MM.1S (cell line): ENCODE measurements at regions not wholly inside any gene's neighbourhood (a gene's known extent, or its start where the extent isn't known, plus 50 kb on each side); places are given as distances from the start of the nearest gene placed in this dataset.
"Not testable (repeated sequence)": the region's sequence is repeated elsewhere in the genome, so short reads cannot be mapped to it uniquely, and the experiment has no call there.

ENCODE experiments used
- DNase-seq: peaks from one replicate; pipeline ENCODE4 v3.0.0-alpha.2; 2015
- H2AFZ ChIP-seq: fragments of 300-600 bp; sonication (generic); 2 replicates; pipeline ENCODE4 v1.6.0; 2016; ENCODE audit warnings: antibody characterized with exemption, low read length
- H3F3A ChIP-seq: fragments of 300-600 bp; sonication (generic); 2 replicates; pipeline ENCODE4 v1.6.1; 2016; ENCODE audit warnings: mild to moderate bottlenecking, antibody characterized with exemption, low read length, moderate library complexity, mixed read lengths; ENCODE audit not compliant: insufficient read depth
- H3K27ac ChIP-seq: fragments of 300-600 bp; sonication (generic); 2 replicates; pipeline ENCODE4 v1.5.1; 2016; ENCODE audit warnings: mild to moderate bottlenecking, low read length
- H3K27me3 ChIP-seq: fragments of 300-600 bp; sonication (generic); replicated peaks from 2 replicates; pipeline ENCODE4 v1.6.0; 2016; ENCODE audit warnings: low read length; ENCODE audit not compliant: insufficient read depth
- H3K36me3 ChIP-seq: fragments of 300-600 bp; sonication (generic); replicated peaks from 2 replicates; pipeline ENCODE4 v1.6.1; 2016; ENCODE audit warnings: mild to moderate bottlenecking, low read length, mixed read lengths; ENCODE audit not compliant: insufficient read depth
- H3K4me1 ChIP-seq: fragments of 300-600 bp; sonication (generic); 2 replicates; pipeline ENCODE4 v1.6.1; 2016; ENCODE audit warnings: low read length, mixed read lengths
- H3K4me2 ChIP-seq: fragments of 300-600 bp; sonication (generic); 2 replicates; pipeline ENCODE4 v1.6.0; 2016; ENCODE audit warnings: low read depth, low read length
- H3K4me3 ChIP-seq: fragments of 300-600 bp; sonication (generic); 2 replicates; pipeline ENCODE4 v1.5.1; 2016; ENCODE audit warnings: low read length, mixed read lengths
- H3K79me2 ChIP-seq: fragments of 300-600 bp; sonication (generic); 2 replicates; pipeline ENCODE4 v1.6.1; 2016; ENCODE audit warnings: mixed run types, low read length, mixed read lengths
- H3K9ac ChIP-seq: fragments of 300-600 bp; sonication (generic); 2 replicates; pipeline ENCODE4 v1.6.1; 2016; ENCODE audit warnings: low read length, mixed read lengths
- H3K9me2 ChIP-seq: fragments of 300-600 bp; sonication (generic); replicated peaks from 2 replicates; pipeline ENCODE4 v1.6.1; 2016; ENCODE audit warnings: mild to moderate bottlenecking, low read length, mixed read lengths; ENCODE audit not compliant: insufficient read depth
- H3K9me3 ChIP-seq: fragments of 300-600 bp; sonication (generic); replicated peaks from 2 replicates; pipeline ENCODE4 v1.6.1; 2016; ENCODE audit warnings: mild to moderate bottlenecking, low read length, mixed read lengths; ENCODE audit not compliant: insufficient read depth
- H4K20me1 ChIP-seq: fragments of 300-600 bp; sonication (generic); 2 replicates; pipeline ENCODE4 v1.6.1; 2016; ENCODE audit warnings: mild to moderate bottlenecking, low read length, moderate library complexity, mixed read lengths; ENCODE audit not compliant: insufficient read depth
- EZH2 ChIP-seq: fragments of 300-600 bp; sonication (generic); optimal IDR thresholded peaks from 2 replicates; pipeline ENCODE3; 2017; ENCODE audit warnings: low read depth, mild to moderate bottlenecking, antibody characterized with exemption, low read length, mixed read lengths
- EZH2phosphoT487 ChIP-seq: fragments of 300-600 bp; sonication (generic); IDR thresholded peaks from 2 replicates; pipeline ENCODE4 v1.6.1; 2018; ENCODE audit warnings: antibody characterized with exemption, low read length
- TF ChIP-seq, protein P1 (sequence below): fragments of 300-600 bp; sonication (generic); IDR thresholded peaks from 2 replicates; pipeline ENCODE4 v1.5.1; 2016; ENCODE audit warnings: antibody characterized with exemption, low read length, mixed read lengths

DNA sequence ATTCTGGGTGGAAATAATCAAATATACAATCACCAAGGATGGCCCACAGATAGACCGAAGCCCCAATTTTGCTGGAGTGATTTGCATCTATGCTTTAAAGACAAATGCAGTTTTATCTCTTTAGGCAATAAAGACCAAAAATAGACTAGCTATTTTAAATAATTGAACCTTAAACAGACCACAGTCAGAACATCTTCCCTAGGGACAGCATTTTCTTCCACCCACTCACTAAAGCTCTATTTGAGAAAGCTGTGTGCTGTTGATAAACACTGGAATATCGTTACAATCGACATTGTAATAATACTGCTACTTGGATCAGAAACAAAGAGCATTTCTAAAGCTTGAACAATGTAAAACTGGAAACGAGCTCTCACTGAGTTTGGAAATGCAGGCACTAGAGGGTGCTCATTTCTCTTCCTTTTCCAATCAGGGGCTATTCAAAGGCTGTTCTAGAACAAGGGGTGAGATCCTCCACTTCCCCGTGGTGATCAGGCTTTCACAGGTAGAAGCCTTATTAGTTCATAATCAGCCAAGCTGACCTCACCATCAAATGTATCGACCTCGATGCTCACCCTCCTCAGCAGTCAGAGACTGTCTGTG, 209.3 kb upstream of the PRSS58 start:
- H3K79me2 ChIP-seq, H3K4me3 ChIP-seq, H2AFZ ChIP-seq, H3K4me2 ChIP-seq, H3K36me3 ChIP-seq, H4K20me1 ChIP-seq, H3K27me3 ChIP-seq, DNase-seq, H3K9me2 ChIP-seq, H3K27ac ChIP-seq, H3K9ac ChIP-seq, H3K9me3 ChIP-seq: not testable (repeated sequence)
- TF ChIP-seq, protein P1, sequence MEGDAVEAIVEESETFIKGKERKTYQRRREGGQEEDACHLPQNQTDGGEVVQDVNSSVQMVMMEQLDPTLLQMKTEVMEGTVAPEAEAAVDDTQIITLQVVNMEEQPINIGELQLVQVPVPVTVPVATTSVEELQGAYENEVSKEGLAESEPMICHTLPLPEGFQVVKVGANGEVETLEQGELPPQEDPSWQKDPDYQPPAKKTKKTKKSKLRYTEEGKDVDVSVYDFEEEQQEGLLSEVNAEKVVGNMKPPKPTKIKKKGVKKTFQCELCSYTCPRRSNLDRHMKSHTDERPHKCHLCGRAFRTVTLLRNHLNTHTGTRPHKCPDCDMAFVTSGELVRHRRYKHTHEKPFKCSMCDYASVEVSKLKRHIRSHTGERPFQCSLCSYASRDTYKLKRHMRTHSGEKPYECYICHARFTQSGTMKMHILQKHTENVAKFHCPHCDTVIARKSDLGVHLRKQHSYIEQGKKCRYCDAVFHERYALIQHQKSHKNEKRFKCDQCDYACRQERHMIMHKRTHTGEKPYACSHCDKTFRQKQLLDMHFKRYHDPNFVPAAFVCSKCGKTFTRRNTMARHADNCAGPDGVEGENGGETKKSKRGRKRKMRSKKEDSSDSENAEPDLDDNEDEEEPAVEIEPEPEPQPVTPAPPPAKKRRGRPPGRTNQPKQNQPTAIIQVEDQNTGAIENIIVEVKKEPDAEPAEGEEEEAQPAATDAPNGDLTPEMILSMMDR = 0 out of 2 replicates have a peak, but pooled peaks have one; percentile 6
- peaks cover 28% of the 10 kb centered on the region for H3K4me1 ChIP-seq
- H3F3A ChIP-seq = peaks cover 11% of the 10 kb centered on the region

DNA sequence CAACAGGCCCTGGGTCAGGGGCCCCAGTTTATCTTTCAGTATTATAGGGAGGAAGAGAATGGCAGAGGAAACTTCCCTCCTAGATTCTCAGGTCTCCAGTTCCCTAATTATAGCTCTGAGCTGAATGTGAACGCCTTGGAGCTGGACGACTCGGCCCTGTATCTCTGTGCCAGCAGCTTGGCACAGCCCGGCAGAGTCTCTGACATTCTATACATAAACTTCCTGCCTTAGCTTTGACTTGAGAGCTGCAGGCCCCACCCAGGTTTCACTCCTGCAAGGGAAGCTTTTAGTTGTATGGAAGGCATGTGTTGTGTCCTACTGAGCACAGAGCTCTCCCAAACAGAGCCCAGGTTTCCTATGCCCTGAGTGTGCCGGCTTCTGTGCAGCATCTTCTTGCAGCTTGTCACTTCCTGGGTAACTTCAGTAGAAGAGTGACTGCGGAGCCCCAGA, 205.6 kb upstream of the PRSS58 start:
- Histone ChIP-seq H3K9ac (peak overlapping the region; percentile 80), H3K9me2 (no peaks in the 10 kb centered on the region), H3K4me3 (peak overlapping the region; percentile 56), H3K27ac (peak overlapping the region; percentile 88), H2AFZ (peak overlapping the region; percentile 45), H3K27me3 (no peaks in the 10 kb centered on the region), H3K4me1 (peaks cover 53% of the 10 kb centered on the region), H3K79me2 (no peaks in the 10 kb centered on the region), H4K20me1 (no peaks in the 10 kb centered on the region), H3F3A (peaks cover 27% of the 10 kb centered on the region), H3K36me3 (no peaks in the 10 kb centered on the region), H3K4me2 (peak overlapping the region; percentile 94), H3K9me3 (no peaks in the 10 kb centered on the region)
- DNase-seq = peak; percentile 88
- TF ChIP-seq, protein P1 = no peak
- TF ChIP-seq EZH2phosphoT487 (no peak), EZH2 (no peak)

- Histone ChIP-seq H3K9me2 (no peaks in the 10 kb centered on the region), H3K36me3 (no peaks in the 10 kb centered on the region), H3K27ac (no peak overlapping the region), H3K27me3 (no peaks in the 10 kb centered on the region), H4K20me1 (no peaks in the 10 kb centered on the region), H3F3A (peaks cover 27% of the 10 kb centered on the region), H3K4me1 (peaks cover 52% of the 10 kb centered on the region), H3K4me2 (no peak overlapping the region), H3K4me3 (no peak overlapping the region), H3K79me2 (no peaks in the 10 kb centered on the region), H3K9ac (no peak overlapping the region), H2AFZ (no peak overlapping the region), H3K9me3 (no peaks in the 10 kb centered on the region)
- DNase-seq = no peak
- TF ChIP-seq EZH2 (no peak), EZH2phosphoT487 (no peak)
- TF ChIP-seq, protein P1 = no peak
Measured at GRCh38 chr7:142461437-142461836, 203.6 kb upstream of the PRSS58 start.
